SK-N-SH treated with all-trans-retinoic acid at 6 μM for 48 hours (cell line): ENCODE measurements at regions not wholly inside any gene's neighbourhood (a gene's known extent, or its start where the extent isn't known, plus 50 kb on each side); places are given as distances from the start of the nearest gene placed in this dataset.

Experiments
- ATAC-seq: fragments of 200-7000 bp; cut with Tn5 transposase; 3 replicates; pipeline ENCODE4 v1.9.1; 2020; ENCODE audit warnings: mild to moderate bottlenecking, moderate library complexity
- ARNTL ChIP-seq: fragments of 450-650 bp; formaldehyde crosslinking; IDR thresholded peaks from 2 replicates; pipeline ENCODE4 v1.5.0; 2020; ENCODE audit warnings: low read depth, mild to moderate bottlenecking, moderate library complexity, borderline replicate concordance
- BACH2 ChIP-seq: fragments of 250-450 bp; sonication (Bioruptor Pico); IDR thresholded peaks from 2 replicates; pipeline ENCODE4 v1.9.0; 2021; ENCODE audit warnings: mild to moderate bottlenecking, borderline replicate concordance
- CSRNP3 ChIP-seq: fragments of 250-450 bp; sonication (Bioruptor Pico); IDR thresholded peaks from 2 replicates; pipeline ENCODE4 v1.5.1; 2021; ENCODE audit warnings: mild to moderate bottlenecking, moderate library complexity
- ESRRG ChIP-seq: fragments of 250-450 bp; sonication (Bioruptor Pico); IDR thresholded peaks from 2 replicates; pipeline ENCODE4 v1.6.1; 2021; ENCODE audit warnings: mild to moderate bottlenecking
- ISL1 ChIP-seq: fragments of 250-450 bp; sonication (Bioruptor Pico); IDR thresholded peaks from 2 replicates; pipeline ENCODE4 v2.1.2; 2022; ENCODE audit warnings: mild to moderate bottlenecking, moderate library complexity
- OSR1 ChIP-seq: fragments of 250-450 bp; sonication (Bioruptor Pico); IDR thresholded peaks from 2 replicates; pipeline ENCODE4 v1.8.0; 2022; ENCODE audit warnings: moderate library complexity, mild to moderate bottlenecking, inconsistent platforms
- PATZ1 ChIP-seq: fragments of 250-450 bp; sonication (Bioruptor Pico); IDR thresholded peaks from 2 replicates; pipeline ENCODE4 v1.8.0; 2020; ENCODE audit warnings: mild to moderate bottlenecking, moderate library complexity, borderline replicate concordance
- POU6F1 ChIP-seq: fragments of 250-450 bp; sonication (Bioruptor Pico); IDR thresholded peaks from 2 replicates; pipeline ENCODE4 v1.8.0; 2021; ENCODE audit warnings: low read depth, mild to moderate bottlenecking, moderate library complexity, borderline replicate concordance
- PPARA ChIP-seq: fragments of 250-450 bp; sonication (Bioruptor Pico); IDR thresholded peaks from 2 replicates; pipeline ENCODE4 v1.5.0; 2020; ENCODE audit warnings: mild to moderate bottlenecking, borderline replicate concordance
- SNAI2 ChIP-seq: fragments of 250-450 bp; sonication (Bioruptor Pico); IDR thresholded peaks from 2 replicates; pipeline ENCODE4 v1.5.0; 2020; ENCODE audit warnings: mild to moderate bottlenecking, moderate library complexity
- TCF4 ChIP-seq: fragments of 250-450 bp; sonication (Bioruptor Pico); IDR thresholded peaks from 2 replicates; pipeline ENCODE4 v1.8.0; 2021; ENCODE audit warnings: mild to moderate bottlenecking, moderate library complexity, borderline replicate concordance
- TOX ChIP-seq: fragments of 250-450 bp; sonication (Bioruptor Pico); IDR thresholded peaks from 2 replicates; pipeline ENCODE4 v1.8.0; 2021; ENCODE audit warnings: mild to moderate bottlenecking, moderate library complexity, borderline replicate concordance
- TSHZ2 ChIP-seq: fragments of 250-450 bp; sonication (Bioruptor Pico); IDR thresholded peaks from 2 replicates; pipeline ENCODE4 v1.5.0; 2020; ENCODE audit warnings: mild to moderate bottlenecking, moderate library complexity
- ZC3H10 ChIP-seq: fragments of 250-450 bp; sonication (Bioruptor Pico); IDR thresholded peaks from 2 replicates; pipeline ENCODE4 v1.5.1; 2021; ENCODE audit warnings: mild to moderate bottlenecking, moderate library complexity
- ZFP3 ChIP-seq: fragments of 250-450 bp; sonication (Bioruptor Pico); IDR thresholded peaks from 2 replicates; pipeline ENCODE4 v1.5.0; 2020; ENCODE audit warnings: mild to moderate bottlenecking, moderate library complexity
- ZNF565 ChIP-seq: fragments of 450-650 bp; formaldehyde crosslinking; conservative IDR thresholded peaks from 2 replicates; pipeline ENCODE4 v1.5.0; 2020; ENCODE audit warnings: low read depth, mild to moderate bottlenecking, moderate library complexity
- ZNF70 ChIP-seq: fragments of 450-650 bp; formaldehyde crosslinking; IDR thresholded peaks from 2 replicates; pipeline ENCODE4 v1.5.0; 2020; ENCODE audit warnings: mild to moderate bottlenecking, moderate library complexity
- ZNF8 ChIP-seq: fragments of 450-650 bp; formaldehyde crosslinking; IDR thresholded peaks from 2 replicates; pipeline ENCODE4 v1.5.0; 2020; ENCODE audit warnings: mild to moderate bottlenecking, moderate library complexity

- TF ChIP-seq TSHZ2 (CRISPR knock-in tag) (no peak), CSRNP3 (no peak), PPARA (CRISPR knock-in tag) (no peak), ZNF70 (no peak), SNAI2 (CRISPR knock-in tag) (no peak), TCF4 (no peak), ESRRG (CRISPR knock-in tag) (no peak), ISL1 (no peak), ZC3H10 (CRISPR knock-in tag) (no peak), ZNF8 (no peak), POU6F1 (no peak), ARNTL (CRISPR knock-in tag) (no peak), TOX (CRISPR knock-in tag) (no peak), ZNF565 (no peak)
- TF ChIP-seq, all 23 proteins: peak for 0
- no peak for ATAC-seq
These were observed 158.9 kb downstream of the PCTP start for GRCh38 chr17:55909776-55910175.

GRCh38 chr17:55911186-55911585, 160.3 kb downstream of the PCTP start:
- no peak for ATAC-seq
- TF ChIP-seq PPARA (CRISPR knock-in tag) (no peak), ISL1 (no peak), ZC3H10 (CRISPR knock-in tag) (no peak), POU6F1 (no peak), SNAI2 (CRISPR knock-in tag) (no peak), TSHZ2 (CRISPR knock-in tag) (no peak), BACH2 (CRISPR knock-in tag) (no peak), ZNF565 (no peak), ESRRG (CRISPR knock-in tag) (no peak), OSR1 (CRISPR knock-in tag) (no peak)

GRCh38 chr17:55925440-55925839, 174.6 kb downstream of the PCTP start:
- ATAC-seq = no peak
- TF ChIP-seq ZFP3 (CRISPR knock-in tag) (no peak), PATZ1 (no peak)
